Neutrophil (primary cell): ENCODE measurements at regions not wholly inside any gene's neighbourhood (a gene's known extent, or its start where the extent isn't known, plus 50 kb on each side); places are given as distances from the start of the nearest gene placed in this dataset.

Source experiments
- H3K27ac ChIP-seq: fragments of 200-600 bp; sonication (generic); 2 replicates; pipeline ENCODE4 v1.5.1; 2016; ENCODE audit warnings: mild to moderate bottlenecking, moderate library complexity
- H3K27me3 ChIP-seq: fragments of 200-600 bp; sonication (generic); 2 replicates; pipeline ENCODE4 v1.6.0; 2016; ENCODE audit warnings: mild to moderate bottlenecking
- H3K36me3 ChIP-seq: fragments of 200-600 bp; sonication (generic); 2 replicates; pipeline ENCODE4 v1.5.1; 2017
- H3K4me1 ChIP-seq, 2 experiments: fragments of 200-600 bp in 1 of 2; sonication (generic) in 1 of 2; 1 replicate in 1 of 2; 2 replicates in 1 of 2; pipeline versions ENCODE4 v1.5.1 to v1.6.1; 2013 to 2016; ENCODE audit warnings: low read depth in 1 of 2, low read length in 1 of 2, mild to moderate bottlenecking in 1 of 2, moderate library complexity in 1 of 2; ENCODE audit not compliant: control insufficient read depth in 1 of 2, insufficient read depth in 1 of 2
- H3K4me3 ChIP-seq, 2 experiments: fragments of 200-600 bp in 1 of 2; sonication (generic) in 1 of 2; 1 replicate in 1 of 2; 2 replicates in 1 of 2; pipeline ENCODE4 v1.5.1; 2013 to 2016; ENCODE audit warnings: low read depth in 1 of 2, low read length in 1 of 2, mild to moderate bottlenecking in 1 of 2, moderate library complexity in 1 of 2
- H3K9me3 ChIP-seq: fragments of 200-600 bp; sonication (generic); 2 replicates; pipeline ENCODE4 v1.5.1; 2016
- TF ChIP-seq, protein P1 (sequence below): fragments of 200-600 bp; sonication (generic); IDR thresholded peaks from 2 replicates; pipeline ENCODE4 v1.5.1; 2016; ENCODE audit warnings: antibody characterized with exemption

DNA sequence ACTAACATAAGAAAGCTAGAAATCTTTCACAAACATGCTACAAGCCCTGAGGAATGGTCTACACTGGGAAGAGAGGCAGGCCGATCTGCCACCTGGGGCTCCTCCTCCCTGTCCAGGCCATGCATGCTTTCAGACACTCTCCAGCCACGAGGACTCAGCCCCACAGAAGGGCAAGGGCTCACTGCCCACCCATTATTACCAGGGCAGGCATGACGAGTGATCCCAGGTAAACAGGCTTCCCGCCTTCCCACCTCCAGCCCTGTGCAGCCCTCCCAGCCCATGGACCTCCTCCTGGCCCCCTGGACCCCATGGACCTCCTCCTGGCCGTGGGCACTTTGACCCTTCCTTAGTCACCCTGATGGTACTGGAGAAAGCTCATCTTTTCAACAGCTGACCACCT lies 75.8 kb upstream of the TEX51 start:
- Histone ChIP-seq H3K4me3 (no peak overlapping the region), H3K4me1 (peaks cover 16% of the 10 kb centered on the region in 2 experiments), H3K36me3 (no peaks in the 10 kb centered on the region), H3K27me3 (peaks cover 19% of the 10 kb centered on the region), H3K9me3 (no peaks in the 10 kb centered on the region), H3K27ac (no peak overlapping the region)
- TF ChIP-seq, protein P1, sequence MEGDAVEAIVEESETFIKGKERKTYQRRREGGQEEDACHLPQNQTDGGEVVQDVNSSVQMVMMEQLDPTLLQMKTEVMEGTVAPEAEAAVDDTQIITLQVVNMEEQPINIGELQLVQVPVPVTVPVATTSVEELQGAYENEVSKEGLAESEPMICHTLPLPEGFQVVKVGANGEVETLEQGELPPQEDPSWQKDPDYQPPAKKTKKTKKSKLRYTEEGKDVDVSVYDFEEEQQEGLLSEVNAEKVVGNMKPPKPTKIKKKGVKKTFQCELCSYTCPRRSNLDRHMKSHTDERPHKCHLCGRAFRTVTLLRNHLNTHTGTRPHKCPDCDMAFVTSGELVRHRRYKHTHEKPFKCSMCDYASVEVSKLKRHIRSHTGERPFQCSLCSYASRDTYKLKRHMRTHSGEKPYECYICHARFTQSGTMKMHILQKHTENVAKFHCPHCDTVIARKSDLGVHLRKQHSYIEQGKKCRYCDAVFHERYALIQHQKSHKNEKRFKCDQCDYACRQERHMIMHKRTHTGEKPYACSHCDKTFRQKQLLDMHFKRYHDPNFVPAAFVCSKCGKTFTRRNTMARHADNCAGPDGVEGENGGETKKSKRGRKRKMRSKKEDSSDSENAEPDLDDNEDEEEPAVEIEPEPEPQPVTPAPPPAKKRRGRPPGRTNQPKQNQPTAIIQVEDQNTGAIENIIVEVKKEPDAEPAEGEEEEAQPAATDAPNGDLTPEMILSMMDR = no peak

DNA sequence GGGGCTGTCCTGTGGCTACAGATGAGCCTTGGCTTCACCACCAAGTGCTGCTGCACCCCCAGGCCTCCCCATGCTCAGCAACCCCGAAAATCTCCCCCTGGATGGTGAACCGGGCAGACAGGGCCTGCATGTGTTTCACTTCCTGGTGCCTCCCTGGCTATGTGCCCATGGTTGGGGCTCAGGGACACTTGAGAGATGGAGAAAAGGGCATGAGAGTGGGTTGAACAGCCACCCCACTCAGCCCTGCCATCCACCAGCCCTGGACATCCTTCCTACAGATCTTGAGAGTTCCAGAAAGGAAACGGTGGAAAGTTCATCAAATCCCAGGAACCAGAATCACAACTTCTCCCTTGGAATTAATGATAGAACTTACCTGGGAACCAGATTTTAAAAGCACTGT lies 74.7 kb upstream of the TEX51 start:
- peaks cover 24 to 26% of the 10 kb centered on the region in 2 experiments for H3K4me1 ChIP-seq
- H3K4me3 ChIP-seq = no peak overlapping the region
- no peak overlapping the region for H3K27ac ChIP-seq

DNA sequence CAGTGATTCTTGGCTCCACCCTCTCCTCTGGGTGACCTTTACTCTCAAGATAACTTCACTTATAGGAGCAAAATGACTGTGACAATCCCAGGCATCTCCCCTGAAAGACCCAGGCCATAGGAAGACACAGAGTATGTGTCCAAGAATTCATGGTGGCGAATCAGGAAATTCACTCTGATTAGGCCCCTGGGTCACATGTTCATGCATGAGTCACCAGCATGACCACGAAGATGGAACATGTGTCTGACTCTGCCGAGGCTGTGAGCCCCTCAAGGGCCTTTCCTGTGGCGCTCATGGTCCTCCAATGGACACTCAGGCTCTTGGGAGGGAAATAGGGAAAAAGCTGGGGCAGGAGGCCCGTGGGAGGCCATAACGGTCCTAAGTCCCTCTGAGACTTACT lies 74.0 kb upstream of the TEX51 start:
- no peak overlapping the region for H3K27ac ChIP-seq
- H3K4me3 ChIP-seq = no peak overlapping the region
- H3K36me3 ChIP-seq = no peaks in the 10 kb centered on the region
- H3K9me3 ChIP-seq = no peaks in the 10 kb centered on the region
- H3K27me3 ChIP-seq = peaks cover 19% of the 10 kb centered on the region
- H3K4me1 ChIP-seq = peaks cover 26 to 29% of the 10 kb centered on the region in 2 experiments
- TF ChIP-seq, protein P1 = no peak

More for the DNA sequence above, 74.7 kb upstream of the TEX51 start:
- Histone ChIP-seq H3K27me3 (peaks cover 19% of the 10 kb centered on the region), H3K9me3 (no peaks in the 10 kb centered on the region), H3K36me3 (no peaks in the 10 kb centered on the region)
- TF ChIP-seq, protein P1 = no peak

DNA sequence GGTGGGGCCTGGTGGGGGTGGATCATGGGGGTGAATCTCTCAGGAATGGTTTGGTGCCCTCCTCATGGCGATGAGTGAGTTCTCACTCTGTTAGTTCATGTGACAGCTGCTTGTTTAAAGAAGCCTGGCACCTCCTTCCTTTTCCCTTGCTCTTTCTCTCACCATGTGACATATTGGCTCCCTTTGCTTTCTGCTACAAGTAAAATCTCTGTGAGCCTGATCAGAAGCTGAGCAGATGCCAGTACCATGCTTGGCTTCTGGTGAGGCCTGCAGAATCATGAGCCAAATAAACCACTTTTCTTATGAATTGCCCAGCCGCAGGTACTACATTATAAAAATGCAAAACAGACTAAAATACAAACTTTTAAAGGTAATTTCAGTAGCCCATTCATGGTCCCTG lies 73.4 kb upstream of the TEX51 start:
- peaks cover 26 to 29% of the 10 kb centered on the region in 2 experiments for H3K4me1 ChIP-seq
- peaks cover 21% of the 10 kb centered on the region for H3K27me3 ChIP-seq
- H3K36me3 ChIP-seq = no peaks in the 10 kb centered on the region
- H3K4me3 ChIP-seq = no peak overlapping the region
- TF ChIP-seq, protein P1 = no peak
- no peaks in the 10 kb centered on the region for H3K9me3 ChIP-seq
- H3K27ac ChIP-seq = no peak overlapping the region

DNA sequence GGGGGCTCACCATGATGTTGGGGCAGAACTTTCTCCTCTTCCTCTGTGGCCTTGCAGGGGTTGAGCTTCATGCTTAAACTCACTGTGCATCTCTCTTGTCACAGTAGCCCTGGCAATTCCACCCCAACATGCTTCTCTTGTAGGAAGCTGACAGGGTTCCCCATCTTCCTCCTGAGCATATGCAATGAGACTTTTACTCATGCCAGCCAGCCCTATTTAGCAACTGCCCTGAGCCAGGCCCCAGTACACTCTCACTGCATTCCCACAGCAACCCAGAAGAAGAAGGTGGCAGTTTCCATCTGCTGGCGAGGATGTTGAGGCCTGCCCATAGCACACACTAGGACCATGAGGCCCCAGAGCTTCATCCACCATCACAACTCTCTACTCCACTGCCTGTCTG lies 72.2 kb upstream of the TEX51 start:
- Histone ChIP-seq H3K4me3 (no peak overlapping the region), H3K36me3 (no peaks in the 10 kb centered on the region), H3K9me3 (no peaks in the 10 kb centered on the region), H3K4me1 (peaks cover 26 to 29% of the 10 kb centered on the region in 2 experiments), H3K27ac (no peak overlapping the region), H3K27me3 (peaks cover 25% of the 10 kb centered on the region)
- TF ChIP-seq, protein P1 = no peak

DNA sequence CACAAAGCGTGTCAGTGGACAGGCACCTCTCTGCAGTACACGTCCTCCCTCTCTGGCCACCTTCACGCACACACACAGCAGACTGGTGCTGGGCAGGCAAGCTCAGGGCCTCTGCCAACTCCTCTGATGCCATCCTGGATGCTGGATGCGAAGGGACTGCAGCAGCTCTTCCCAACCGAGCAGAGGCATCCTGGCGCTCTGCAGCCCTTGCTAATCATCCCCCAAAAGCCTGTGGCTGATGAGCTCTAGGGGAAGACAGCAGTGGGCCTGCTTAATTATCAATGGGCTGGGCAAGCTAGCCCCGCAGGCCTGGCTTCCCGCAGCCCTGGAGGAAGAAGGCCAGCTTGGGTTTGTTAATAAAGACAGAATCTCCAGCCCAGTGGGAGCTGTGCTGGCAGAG lies 71.3 kb upstream of the TEX51 start:
- Histone ChIP-seq H3K4me3 (no peak overlapping the region), H3K4me1 (peaks cover 26 to 29% of the 10 kb centered on the region in 2 experiments), H3K27me3 (peaks cover 19% of the 10 kb centered on the region), H3K27ac (no peak overlapping the region), H3K36me3 (no peaks in the 10 kb centered on the region), H3K9me3 (no peaks in the 10 kb centered on the region)
- TF ChIP-seq, protein P1 = no peak
